Keratinocyte (primary cell): ENCODE measurements at regions not wholly inside any gene's neighbourhood (a gene's known extent, or its start where the extent isn't known, plus 50 kb on each side); places are given as distances from the start of the nearest gene placed in this dataset.
A peak's percentile ranks its signal among the peaks of the same experiment; 100 is the strongest.
"Not testable (repeated sequence)": the region's sequence is repeated elsewhere in the genome, so short reads cannot be mapped to it uniquely, and the experiment has no call there.

Experiments
- DNase-seq: peaks from one replicate; pipeline ENCODE4 v3.0.0-alpha.2; 2011; ENCODE audit warnings: low read depth, missing footprints, low spot score
- FAIRE-seq: peaks from 2 replicates; lab custom pipeline; 2011; peaks lifted over from hg19 to GRCh38; lab: Jason Lieb, UNC
- H2AFZ ChIP-seq: 2 replicates; pipeline ENCODE4 v1.6.0; 2012; ENCODE audit warnings: low read length, control low read depth, inconsistent platforms; ENCODE audit not compliant: control insufficient read depth
- H3K27ac ChIP-seq: 2 replicates; pipeline ENCODE4 v1.5.1; 2011; ENCODE audit warnings: low read length; ENCODE audit not compliant: control insufficient read depth, insufficient read depth
- H3K27me3 ChIP-seq: 3 replicates; pipeline ENCODE4 v1.6.0; 2011; ENCODE audit warnings: low read length; ENCODE audit not compliant: control insufficient read depth, insufficient read depth; ENCODE audit errors: extremely low read depth
- H3K36me3 ChIP-seq, 2 experiments: 2 replicates in 1 of 2; 3 replicates in 1 of 2; pipeline ENCODE4 v1.5.1; 2011; ENCODE audit warnings: low read length in 2 of 2, mild to moderate bottlenecking in 1 of 2; ENCODE audit not compliant: control insufficient read depth in 2 of 2, insufficient read depth in 2 of 2; ENCODE audit errors: extremely low read depth in 1 of 2
- H3K4me1 ChIP-seq: 3 replicates; pipeline ENCODE4 v1.5.1; 2011; ENCODE audit warnings: low read length; ENCODE audit not compliant: control insufficient read depth, insufficient read depth; ENCODE audit errors: extremely low read depth
- H3K4me2 ChIP-seq: 3 replicates; pipeline ENCODE4 v1.6.0; 2011; ENCODE audit warnings: low read depth, low read length; ENCODE audit not compliant: control insufficient read depth, insufficient read depth; ENCODE audit errors: extremely low read depth
- H3K4me3 ChIP-seq, 3 experiments: fragments of 200-600 bp in 1 of 3; sonication (generic) in 1 of 3; 2 replicates in 2 of 3; 3 replicates in 1 of 3; pipeline ENCODE4 v1.5.1; 2011 to 2016; ENCODE audit warnings: low read length in 3 of 3, mild to moderate bottlenecking in 3 of 3, control low read depth in 2 of 3, inconsistent platforms in 1 of 3, low read depth in 1 of 3, mixed read lengths in 1 of 3, mixed run types in 1 of 3, moderate library complexity in 1 of 3; ENCODE audit not compliant: control insufficient read depth in 2 of 3, insufficient read depth in 2 of 3; ENCODE audit errors: extremely low read depth in 1 of 3
- H3K79me2 ChIP-seq: 2 replicates; pipeline ENCODE4 v1.6.0; 2012; ENCODE audit warnings: low read length; ENCODE audit not compliant: control insufficient read depth, insufficient read depth
- H3K9ac ChIP-seq: 3 replicates; pipeline ENCODE4 v1.6.0; 2011; ENCODE audit warnings: low read length; ENCODE audit not compliant: control insufficient read depth, insufficient read depth; ENCODE audit errors: extremely low read depth
- H3K9me1 ChIP-seq: 3 replicates; pipeline ENCODE4 v1.6.0; 2011; ENCODE audit warnings: low read length; ENCODE audit not compliant: control insufficient read depth, insufficient read depth; ENCODE audit errors: extremely low read depth
- H3K9me3 ChIP-seq: 2 replicates; pipeline ENCODE4 v1.5.1; 2012; ENCODE audit warnings: low read depth, low read length; ENCODE audit not compliant: control insufficient read depth
- H4K20me1 ChIP-seq: 3 replicates; pipeline ENCODE4 v1.6.0; 2011; ENCODE audit warnings: low read length; ENCODE audit not compliant: control insufficient read depth, insufficient read depth; ENCODE audit errors: extremely low read depth
- EZH2 ChIP-seq: IDR thresholded peaks from one replicate; pipeline ENCODE4 v1.6.1; 2012; ENCODE audit warnings: inconsistent platforms, mild to moderate bottlenecking, low read length, moderate library complexity
- dilution Hi-C: fragments of 300-500 bp; cut with MboI; formaldehyde crosslinking; loops from one replicate; pipeline ENCODE4 v1.7.0; 2020; ENCODE audit warnings: low sequenced_read_pairs; ENCODE audit not compliant: extremely low pct_ligation_motif_present
- TF ChIP-seq, protein P1 (sequence below), 3 experiments: IDR thresholded peaks in 1 of 3; conservative IDR thresholded peaks in 1 of 3; optimal IDR thresholded peaks in 1 of 3; 2 replicates in 2 of 3; 3 replicates in 1 of 3; pipeline versions ENCODE3 to v1.5.1; 2011; ENCODE audit warnings: low read length in 3 of 3, mild to moderate bottlenecking in 3 of 3, moderate library complexity in 2 of 3, control low read depth in 1 of 3, inconsistent platforms in 1 of 3; ENCODE audit not compliant: insufficient read depth in 2 of 3; ENCODE audit errors: extremely low read depth in 1 of 3

DNA sequence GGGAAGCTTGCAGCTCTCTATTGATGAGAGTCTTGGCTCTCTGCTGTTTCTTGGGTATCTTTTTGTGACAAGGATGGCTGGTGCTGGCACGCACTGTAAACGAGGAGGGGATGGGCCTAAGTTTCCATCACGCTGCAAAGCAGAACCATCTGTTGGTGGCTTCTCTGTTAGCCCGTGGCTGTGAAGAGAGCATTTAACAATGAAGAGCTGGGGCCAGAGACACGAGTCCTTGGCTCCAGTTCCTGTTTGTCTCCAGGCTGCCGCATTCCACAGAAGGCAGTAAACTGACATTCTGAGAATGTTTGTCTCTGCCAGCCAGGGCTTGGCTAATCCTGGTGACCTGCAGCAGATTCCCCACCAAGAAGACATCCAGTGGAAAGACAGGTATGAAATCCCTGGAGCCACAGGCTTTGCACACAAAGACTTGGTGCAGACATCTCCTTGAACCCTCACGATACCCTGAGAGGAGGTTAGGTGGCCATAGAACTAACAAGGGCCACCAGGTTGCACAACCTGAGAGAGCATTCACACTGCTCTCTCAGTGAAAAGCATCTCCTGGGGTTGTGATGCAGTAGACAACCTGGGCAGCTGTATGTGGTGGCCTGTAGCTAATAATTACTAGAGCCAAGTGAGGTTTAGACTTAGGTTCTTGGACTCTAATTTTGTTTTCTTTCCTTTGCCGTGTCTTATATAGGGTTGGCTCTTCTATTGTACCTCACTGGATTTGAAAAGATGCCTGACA lies 130.9 kb downstream of the ASB7 start:
- dilution Hi-C loops, result no loop called here
- H3K9ac ChIP-seq, result peak overlapping the region; percentile 40
- H3K4me3 ChIP-seq, result no peak overlapping the region
- H3K36me3 ChIP-seq, result no peaks in the 10 kb centered on the region
- H3K79me2 ChIP-seq, result no peaks in the 10 kb centered on the region
- peak overlapping the region; percentile 81 for H2AFZ ChIP-seq
- H3K9me1 ChIP-seq, result peaks cover 2% of the 10 kb centered on the region
- no peaks in the 10 kb centered on the region for H4K20me1 ChIP-seq
- peak overlapping the region; percentile 54 for H3K4me2 ChIP-seq
- H3K4me1 ChIP-seq, result peaks cover 25% of the 10 kb centered on the region
- peak overlapping the region; percentile 64 for H3K27ac ChIP-seq
- FAIRE-seq (peak; percentile 88), DNase-seq (no peak)
- TF ChIP-seq, protein P1, sequence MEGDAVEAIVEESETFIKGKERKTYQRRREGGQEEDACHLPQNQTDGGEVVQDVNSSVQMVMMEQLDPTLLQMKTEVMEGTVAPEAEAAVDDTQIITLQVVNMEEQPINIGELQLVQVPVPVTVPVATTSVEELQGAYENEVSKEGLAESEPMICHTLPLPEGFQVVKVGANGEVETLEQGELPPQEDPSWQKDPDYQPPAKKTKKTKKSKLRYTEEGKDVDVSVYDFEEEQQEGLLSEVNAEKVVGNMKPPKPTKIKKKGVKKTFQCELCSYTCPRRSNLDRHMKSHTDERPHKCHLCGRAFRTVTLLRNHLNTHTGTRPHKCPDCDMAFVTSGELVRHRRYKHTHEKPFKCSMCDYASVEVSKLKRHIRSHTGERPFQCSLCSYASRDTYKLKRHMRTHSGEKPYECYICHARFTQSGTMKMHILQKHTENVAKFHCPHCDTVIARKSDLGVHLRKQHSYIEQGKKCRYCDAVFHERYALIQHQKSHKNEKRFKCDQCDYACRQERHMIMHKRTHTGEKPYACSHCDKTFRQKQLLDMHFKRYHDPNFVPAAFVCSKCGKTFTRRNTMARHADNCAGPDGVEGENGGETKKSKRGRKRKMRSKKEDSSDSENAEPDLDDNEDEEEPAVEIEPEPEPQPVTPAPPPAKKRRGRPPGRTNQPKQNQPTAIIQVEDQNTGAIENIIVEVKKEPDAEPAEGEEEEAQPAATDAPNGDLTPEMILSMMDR (optimal IDR thresholded peaks at IDR 0.05 in 1 of 3, IDR thresholded peaks at IDR 0.05 in 1 of 3, conservative IDR thresholded peaks at IDR 0.05 in 1 of 3; ENCODE audit: extremely low read depth in 1 of 3, insufficient read depth in 2 of 3, low read length in 3 of 3), result no peak
- no peak for TF ChIP-seq EZH2
- peaks cover 7% of the 10 kb centered on the region for H3K9me3 ChIP-seq
- no peaks in the 10 kb centered on the region for H3K27me3 ChIP-seq

DNA sequence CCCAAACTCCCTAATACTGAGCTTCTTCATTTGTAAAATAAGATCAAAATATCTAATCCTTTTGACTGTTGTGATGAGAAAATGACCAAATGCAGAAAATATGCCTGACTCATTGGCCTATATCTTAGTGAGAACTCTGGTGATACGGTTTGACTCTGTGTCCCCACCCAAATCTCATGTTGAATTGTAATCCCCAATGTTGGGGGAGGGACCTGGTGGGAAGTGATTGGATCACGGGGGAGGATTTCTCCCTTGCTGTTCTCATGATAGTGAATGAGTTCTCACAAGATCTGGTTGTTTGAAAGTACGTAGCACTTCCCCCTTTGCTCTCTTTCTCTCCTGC lies 131.4 kb downstream of the ASB7 start:
- H3K9ac ChIP-seq, DNase-seq, H3K9me1 ChIP-seq, H2AFZ ChIP-seq, H3K36me3 ChIP-seq, H3K9me3 ChIP-seq, H3K79me2 ChIP-seq, H4K20me1 ChIP-seq, H3K27me3 ChIP-seq, dilution Hi-C loops, H3K4me3 ChIP-seq, H3K4me2 ChIP-seq: not testable (repeated sequence)
- FAIRE-seq, result peak; percentile 63
- H3K27ac ChIP-seq, result peak overlapping the region; percentile 64
- peaks cover 25% of the 10 kb centered on the region for H3K4me1 ChIP-seq

DNA sequence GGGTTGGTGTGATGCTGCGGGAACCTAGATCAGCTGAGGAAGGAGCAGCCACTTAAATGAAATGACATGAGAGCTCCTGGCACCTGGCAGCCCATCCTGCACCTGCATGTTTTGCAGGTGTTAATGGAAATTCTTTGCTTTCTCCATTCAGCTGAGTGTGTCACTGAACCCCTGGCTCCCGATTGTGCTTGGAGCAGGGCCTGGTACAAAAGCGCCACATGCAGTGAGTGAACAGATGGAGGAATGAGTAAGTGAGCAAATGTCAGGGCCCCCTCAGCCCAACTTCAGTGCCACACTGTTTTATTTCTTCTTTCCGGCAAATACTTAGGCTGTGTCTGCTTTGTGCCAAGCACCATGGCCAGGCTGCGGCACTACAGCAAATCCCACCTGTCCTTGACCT lies 132.2 kb downstream of the ASB7 start:
- H2AFZ ChIP-seq, result no peak overlapping the region
- no peak overlapping the region for H3K4me2 ChIP-seq
- no peak overlapping the region for H3K4me3 ChIP-seq
- peaks cover 7% of the 10 kb centered on the region for H3K9me3 ChIP-seq
- H3K4me1 ChIP-seq, result peaks cover 25% of the 10 kb centered on the region
- dilution Hi-C loops, result no loop called here
- FAIRE-seq (no peak), DNase-seq (no peak)
- TF ChIP-seq, protein P1 (optimal IDR thresholded peaks at IDR 0.05 in 1 of 3, IDR thresholded peaks at IDR 0.05 in 1 of 3, conservative IDR thresholded peaks at IDR 0.05 in 1 of 3; ENCODE audit: extremely low read depth in 1 of 3, insufficient read depth in 2 of 3, low read length in 3 of 3), result no peak
- TF ChIP-seq EZH2, result no peak
- no peaks in the 10 kb centered on the region for H3K36me3 ChIP-seq
- no peaks in the 10 kb centered on the region for H3K27me3 ChIP-seq
- no peak overlapping the region for H3K9ac ChIP-seq
- H3K79me2 ChIP-seq, result no peaks in the 10 kb centered on the region
- no peaks in the 10 kb centered on the region for H4K20me1 ChIP-seq
- H3K9me1 ChIP-seq, result peaks cover 2% of the 10 kb centered on the region
- no peak overlapping the region for H3K27ac ChIP-seq
